HG02852 (cell line): ENCODE measurements at regions not wholly inside any gene's neighbourhood (a gene's known extent, or its start where the extent isn't known, plus 50 kb on each side); places are given as distances from the start of the nearest gene placed in this dataset.

ENCODE experiments used
- ATAC-seq: cut with Tn5 transposase; IDR thresholded peaks from one replicate; pipeline ENCODE4 v1.9.1; 2021; ENCODE audit warnings: mild to moderate bottlenecking, moderate library complexity; ENCODE audit not compliant: unreplicated experiment

GRCh38 chr15:70449311-70450141, 313.8 kb downstream of the UACA start:
- no peak for ATAC-seq

GRCh38 chr15:70447928-70448698, 315.2 kb downstream of the UACA start:
- no peak for ATAC-seq

- no peak for ATAC-seq
These were observed 315.8 kb downstream of the UACA start for GRCh38 chr15:70447521-70447920.

- no peak for ATAC-seq
These were observed 316.3 kb downstream of the UACA start for GRCh38 chr15:70447081-70447480.

GRCh38 chr15:70443486-70444273, 319.7 kb downstream of the UACA start:
- no peak for ATAC-seq

- ATAC-seq: no peak
These were observed 320.6 kb downstream of the UACA start for GRCh38 chr15:70442616-70443321.

GRCh38 chr15:70442211-70442610, 321.1 kb downstream of the UACA start:
- no peak for ATAC-seq

- no peak for ATAC-seq
These were observed 322.8 kb downstream of the UACA start for GRCh38 chr15:70440416-70441138.

GRCh38 chr15:70439880-70440279, 323.5 kb downstream of the UACA start:
- ATAC-seq: no peak

- no peak for ATAC-seq
These were observed 324.0 kb downstream of the UACA start for GRCh38 chr15:70439304-70439877.

GRCh38 chr15:70438776-70439175, 324.6 kb downstream of the UACA start:
- ATAC-seq: no peak

GRCh38 chr15:70437882-70438451, 325.4 kb downstream of the UACA start:
- no peak for ATAC-seq

- no peak for ATAC-seq
These were observed 326.3 kb downstream of the UACA start for GRCh38 chr15:70437089-70437488.

GRCh38 chr15:70436428-70436827, 326.9 kb downstream of the UACA start:
- peak; percentile 50 for ATAC-seq

GRCh38 chr15:70435872-70436271, 327.5 kb downstream of the UACA start:
- ATAC-seq: peak; percentile 30

- ATAC-seq: no peak
These were observed 328.0 kb downstream of the UACA start for GRCh38 chr15:70435369-70435768.

- no peak for ATAC-seq
These were observed 329.6 kb downstream of the UACA start for GRCh38 chr15:70433586-70434324.

- ATAC-seq: no peak
These were observed 330.3 kb downstream of the UACA start for GRCh38 chr15:70432924-70433495.
